ENCODE measurements at regions not wholly inside any gene's neighbourhood (a gene's known extent, or its start where the extent isn't known, plus 50 kb on each side); places are given as distances from the start of the nearest gene placed in this dataset.

DNA sequence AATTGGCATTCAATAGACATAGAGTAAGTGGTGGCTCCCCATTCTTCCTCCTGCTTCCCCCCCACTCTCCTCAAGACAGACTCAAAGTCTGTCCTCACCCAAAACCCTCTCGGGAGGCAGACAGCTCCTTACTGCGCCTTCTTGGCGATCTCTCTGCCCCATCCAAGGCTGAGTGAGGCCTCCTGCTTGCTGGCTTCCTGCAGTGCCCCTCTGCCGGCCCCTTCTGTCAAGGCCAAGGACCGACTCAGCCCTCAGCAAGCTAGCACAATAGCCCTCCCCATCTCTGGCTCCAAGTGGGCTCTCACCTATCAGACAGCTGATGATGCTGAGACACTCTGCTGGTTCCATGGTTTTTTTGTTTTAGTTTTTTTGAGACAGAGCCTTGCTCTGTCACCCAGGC, 62.5 kb upstream of the DLK1 start:
- TF ChIP-seq, protein P1, sequence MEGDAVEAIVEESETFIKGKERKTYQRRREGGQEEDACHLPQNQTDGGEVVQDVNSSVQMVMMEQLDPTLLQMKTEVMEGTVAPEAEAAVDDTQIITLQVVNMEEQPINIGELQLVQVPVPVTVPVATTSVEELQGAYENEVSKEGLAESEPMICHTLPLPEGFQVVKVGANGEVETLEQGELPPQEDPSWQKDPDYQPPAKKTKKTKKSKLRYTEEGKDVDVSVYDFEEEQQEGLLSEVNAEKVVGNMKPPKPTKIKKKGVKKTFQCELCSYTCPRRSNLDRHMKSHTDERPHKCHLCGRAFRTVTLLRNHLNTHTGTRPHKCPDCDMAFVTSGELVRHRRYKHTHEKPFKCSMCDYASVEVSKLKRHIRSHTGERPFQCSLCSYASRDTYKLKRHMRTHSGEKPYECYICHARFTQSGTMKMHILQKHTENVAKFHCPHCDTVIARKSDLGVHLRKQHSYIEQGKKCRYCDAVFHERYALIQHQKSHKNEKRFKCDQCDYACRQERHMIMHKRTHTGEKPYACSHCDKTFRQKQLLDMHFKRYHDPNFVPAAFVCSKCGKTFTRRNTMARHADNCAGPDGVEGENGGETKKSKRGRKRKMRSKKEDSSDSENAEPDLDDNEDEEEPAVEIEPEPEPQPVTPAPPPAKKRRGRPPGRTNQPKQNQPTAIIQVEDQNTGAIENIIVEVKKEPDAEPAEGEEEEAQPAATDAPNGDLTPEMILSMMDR (IDR thresholded peaks at IDR 0.05), result no peak
- TF ChIP-seq POLR2A (IDR thresholded peaks at IDR 0.05), result no peak
